ENCODE measurements at regions not wholly inside any gene's neighbourhood (a gene's known extent, or its start where the extent isn't known, plus 50 kb on each side); places are given as distances from the start of the nearest gene placed in this dataset.
A peak's percentile ranks its signal among the peaks of the same experiment; 100 is the strongest.

GRCh38 chr5:160903076-160903475 is 51.1 kb upstream of the ATP10B start:
- no peak overlapping the region for H2AFZ ChIP-seq
- H3K27me3 ChIP-seq, result no peaks in the 10 kb centered on the region
- TF ChIP-seq CTCF (IDR thresholded peaks at IDR 0.05; ENCODE audit: poor library complexity) (no peak), EZH2phosphoT487 (IDR thresholded peaks at IDR 0.05; ENCODE audit: low read depth, severe bottlenecking, unreplicated experiment) (no peak), EZH2 (IDR thresholded peaks at IDR 0.05; ENCODE audit: borderline replicate concordance) (no peak)
- peaks cover 20% of the 10 kb centered on the region for H3K4me1 ChIP-seq (ENCODE audit: insufficient read depth)
- H3K79me2 ChIP-seq, result no peaks in the 10 kb centered on the region
- no peaks in the 10 kb centered on the region for H4K20me1 ChIP-seq (ENCODE audit: insufficient read depth, poor library complexity, severe bottlenecking)
- WGBS (ENCODE audit: low lambda C conversion rate, missing lambda C conversion rate), result 65% methylated on average over 3 of the region's 3 CpGs
- DNase-seq (ENCODE audit: low spot score), result no peak
- H3K27ac ChIP-seq, result peak overlapping the region; percentile 77
- H3K36me3 ChIP-seq (replicated peaks; ENCODE audit: insufficient read depth, low read depth), result no peaks in the 10 kb centered on the region
- no peak overlapping the region for H3K4me3 ChIP-seq
- no peak overlapping the region for H3K4me2 ChIP-seq
- no peaks in the 10 kb centered on the region for H3K9me3 ChIP-seq (ENCODE audit: low read depth)
- no peaks in the 10 kb centered on the region for H3K9me2 ChIP-seq (replicated peaks; ENCODE audit: insufficient read depth)
